NCI-H2196 treated with DMSO at 0.1 percent for 48 hours (cell line): ENCODE measurements at regions not wholly inside any gene's neighbourhood (a gene's known extent, or its start where the extent isn't known, plus 50 kb on each side); places are given as distances from the start of the nearest gene placed in this dataset.
"Not testable (repeated sequence)": the region's sequence is repeated elsewhere in the genome, so short reads cannot be mapped to it uniquely, and the experiment has no call there.

Experiments
- DNase-seq: peaks from one replicate; lab custom pipeline; 2025; ENCODE audit not compliant: unreplicated experiment; lab: John Stamatoyannopoulos, UW

- not testable (repeated sequence) for DNase-seq
Measured at GRCh38 chr17:445839-446238, 93.2 kb upstream of the RPH3AL start, which contains the start of gene RFLNB. RFLNB (minus strand) TSS chr17:445939.

GRCh38 chr17:444879-445454 is 92.4 kb upstream of the RPH3AL start:
- no peak for DNase-seq

GRCh38 chr17:443109-443508 is 90.5 kb upstream of the RPH3AL start:
- no peak for DNase-seq

- DNase-seq: no peak
Measured at GRCh38 chr17:441155-441950, 88.7 kb upstream of the RPH3AL start.

- no peak for DNase-seq
Measured at GRCh38 chr17:438191-438590, 85.6 kb upstream of the RPH3AL start.

GRCh38 chr17:437545-437944 is 84.9 kb upstream of the RPH3AL start:
- DNase-seq: no peak

- DNase-seq: no peak
Measured at GRCh38 chr17:436571-436970, 84.0 kb upstream of the RPH3AL start.

GRCh38 chr17:432471-432870 is 79.9 kb upstream of the RPH3AL start:
- DNase-seq: not testable (repeated sequence)

GRCh38 chr17:431494-431893 is 78.9 kb upstream of the RPH3AL start:
- DNase-seq: no peak

- DNase-seq: no peak
Measured at GRCh38 chr17:429589-429988, 77.0 kb upstream of the RPH3AL start.

- DNase-seq: no peak
Measured at GRCh38 chr17:428414-428813, 75.8 kb upstream of the RPH3AL start.

- DNase-seq: no peak
Measured at GRCh38 chr17:427891-428290, 75.3 kb upstream of the RPH3AL start.

GRCh38 chr17:427327-427726 is 74.7 kb upstream of the RPH3AL start:
- DNase-seq: no peak

- no peak for DNase-seq
Measured at GRCh38 chr17:422196-422930, 69.8 kb upstream of the RPH3AL start.

- no peak for DNase-seq
Measured at GRCh38 chr17:420479-421175, 68.0 kb upstream of the RPH3AL start.

- no peak for DNase-seq
Measured at GRCh38 chr17:419073-419735, 66.6 kb upstream of the RPH3AL start.

- DNase-seq: no peak
Measured at GRCh38 chr17:418421-418751, 65.8 kb upstream of the RPH3AL start.

- DNase-seq: no peak
Measured at GRCh38 chr17:417691-418420, 65.2 kb upstream of the RPH3AL start.

GRCh38 chr17:416293-417206 is 63.9 kb upstream of the RPH3AL start:
- no peak for DNase-seq
